GM20000 (cell line): ENCODE measurements at regions not wholly inside any gene's neighbourhood (a gene's known extent, or its start where the extent isn't known, plus 50 kb on each side); places are given as distances from the start of the nearest gene placed in this dataset.

ENCODE experiments used
- DNase-seq: peaks from one replicate; pipeline ENCODE4 v3.0.0; 2012; ENCODE audit warnings: low spot score
- CTCF ChIP-seq: IDR thresholded peaks from 2 replicates; pipeline ENCODE4 v1.5.1; 2012; ENCODE audit warnings: mild to moderate bottlenecking, control low read depth; ENCODE audit errors: extremely low read depth, missing control alignments

DNA sequence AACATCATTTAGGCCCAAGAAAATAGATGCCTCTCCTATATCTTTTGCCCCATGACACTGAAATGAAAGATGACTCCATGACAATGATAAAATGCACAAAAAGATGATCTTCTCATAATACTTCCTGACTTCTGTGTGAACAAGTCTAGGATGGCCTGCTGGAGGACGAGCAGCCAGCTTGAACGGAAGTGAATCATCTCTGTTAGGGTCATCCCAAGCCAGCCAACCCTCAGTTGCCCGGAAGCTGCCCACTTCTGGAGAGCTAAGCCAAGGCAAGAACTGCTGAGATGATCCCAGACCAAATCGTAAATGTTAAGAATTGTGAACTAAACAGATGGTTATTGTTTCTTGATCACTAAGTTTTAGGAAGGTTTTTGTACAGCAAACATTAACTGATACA is 249.7 kb upstream of the HS3ST5 start:
- TF ChIP-seq CTCF, result no peak
- DNase-seq, result no peak

GRCh38 chr6:114588726-114589125 is 245.9 kb upstream of the HS3ST5 start:
- TF ChIP-seq CTCF, result no peak
- DNase-seq, result no peak

DNA sequence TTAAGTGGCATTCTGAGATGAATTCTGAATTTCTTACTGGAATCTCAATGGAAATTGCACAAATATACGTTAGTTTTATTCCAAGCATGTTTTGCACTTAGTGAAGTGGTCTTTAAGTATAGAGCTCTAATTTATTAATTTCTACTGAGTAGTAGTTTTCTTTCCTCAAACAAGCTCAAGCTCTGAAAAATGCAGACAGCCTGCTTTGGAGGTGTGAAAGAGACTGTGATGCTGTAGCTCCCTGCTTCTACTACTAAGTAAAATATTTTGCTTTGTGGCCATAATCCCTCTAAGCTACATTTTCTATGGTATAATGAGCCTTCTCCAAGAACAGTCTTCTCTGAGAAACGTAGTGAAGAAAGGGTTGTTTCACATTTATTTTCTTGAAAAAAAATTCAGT is 243.5 kb upstream of the HS3ST5 start:
- no peak for DNase-seq
- no peak for TF ChIP-seq CTCF

DNA sequence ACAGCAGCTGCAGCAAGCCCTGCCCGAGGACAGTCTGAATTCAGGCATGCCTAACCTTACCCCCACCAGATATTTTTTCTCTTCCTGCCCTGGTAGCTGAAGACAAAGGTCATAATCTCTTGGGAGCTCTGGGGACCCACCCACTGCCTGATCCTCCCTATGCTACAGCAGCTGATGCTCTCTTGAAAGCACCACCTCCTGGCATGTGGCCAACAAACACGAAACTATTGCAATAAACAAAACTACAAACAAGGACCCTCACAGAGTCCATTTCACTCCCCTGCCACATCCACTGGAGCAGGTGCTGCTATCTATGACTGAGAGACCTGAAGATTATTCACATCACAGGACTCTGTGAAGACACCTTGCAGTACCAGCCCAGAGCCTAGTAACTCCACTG is 238.5 kb upstream of the HS3ST5 start:
- DNase-seq, result no peak
- no peak for TF ChIP-seq CTCF

- no peak for TF ChIP-seq CTCF
Measured at GRCh38 chr6:114580882-114581281, 238.1 kb upstream of the HS3ST5 start.

DNA sequence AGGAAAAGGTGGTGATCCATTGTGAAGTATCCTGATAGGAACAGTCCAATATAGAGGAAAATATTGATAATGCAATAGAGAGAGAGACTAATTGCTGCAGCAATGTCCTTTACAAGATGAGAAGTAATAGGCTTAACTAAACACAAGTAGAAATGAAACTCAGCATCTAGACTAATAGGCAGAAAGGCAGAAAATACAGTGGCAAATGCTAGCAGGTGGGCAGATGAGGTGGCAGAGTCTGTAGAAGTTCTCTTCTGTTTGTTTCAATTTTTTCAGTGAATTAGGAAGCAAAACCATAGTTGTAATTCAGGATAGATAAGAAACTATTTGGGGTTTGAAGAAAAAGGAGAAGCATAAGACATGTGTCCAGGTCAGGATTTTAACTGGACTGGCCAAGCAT is 236.7 kb upstream of the HS3ST5 start:
- TF ChIP-seq CTCF, result no peak
- no peak for DNase-seq

More at GRCh38 chr6:114580882-114581281, 238.1 kb upstream of the HS3ST5 start:
- no peak for DNase-seq

DNA sequence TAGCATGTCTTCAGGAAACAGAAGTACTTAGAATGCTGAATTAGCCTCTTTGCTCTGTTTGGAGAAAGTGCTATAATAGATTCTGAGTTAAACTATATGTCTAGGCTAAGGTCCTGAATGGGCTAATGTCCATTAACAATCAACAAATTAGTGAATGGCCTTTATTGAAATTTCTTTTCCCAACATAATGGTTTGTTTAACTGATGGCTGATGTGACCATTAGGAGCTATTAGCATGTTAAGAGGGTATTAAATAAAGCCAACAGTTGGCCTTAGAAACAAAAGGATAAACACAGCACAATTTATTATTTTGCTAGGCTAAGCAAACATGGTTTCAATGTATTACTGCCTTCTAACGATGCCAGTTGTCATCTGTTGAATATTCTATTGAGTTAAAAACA is 234.3 kb upstream of the HS3ST5 start:
- no peak for DNase-seq
- no peak for TF ChIP-seq CTCF
